HEK293 (cell line): ENCODE measurements at regions not wholly inside any gene's neighbourhood (a gene's known extent, or its start where the extent isn't known, plus 50 kb on each side); places are given as distances from the start of the nearest gene placed in this dataset.

Experiments
- MZF1 ChIP-seq: fragments of 450-650 bp; formaldehyde crosslinking; IDR thresholded peaks from 2 replicates; pipeline ENCODE4 v1.5.1; 2017; ENCODE audit warnings: missing biosample characterization, missing genetic modification characterization, borderline replicate concordance
- ZBTB17 ChIP-seq: fragments of 450-650 bp; formaldehyde crosslinking; IDR thresholded peaks from 2 replicates; pipeline ENCODE4 v1.5.1; 2016; ENCODE audit warnings: missing biosample characterization, missing genetic modification characterization
- ZFP41 ChIP-seq: fragments of 450-650 bp; formaldehyde crosslinking; IDR thresholded peaks from 2 replicates; pipeline ENCODE4 v1.5.1; 2016; ENCODE audit warnings: missing biosample characterization, missing genetic modification characterization, borderline replicate concordance
- ZFP69B ChIP-seq: fragments of 450-650 bp; formaldehyde crosslinking; IDR thresholded peaks from 2 replicates; pipeline ENCODE4 v1.5.1; 2016; ENCODE audit warnings: missing biosample characterization, missing genetic modification characterization
- ZNF112 ChIP-seq: fragments of 450-650 bp; formaldehyde crosslinking; IDR thresholded peaks from 2 replicates; pipeline ENCODE4 v1.5.0; 2017; ENCODE audit warnings: missing biosample characterization, missing genetic modification characterization
- ZNF133 ChIP-seq: fragments of 450-650 bp; formaldehyde crosslinking; IDR thresholded peaks from 2 replicates; pipeline ENCODE4 v1.5.1; 2016; ENCODE audit warnings: missing biosample characterization, missing genetic modification characterization
- ZNF266 ChIP-seq: fragments of 450-650 bp; formaldehyde crosslinking; IDR thresholded peaks from 2 replicates; pipeline ENCODE4 v1.5.1; 2016; ENCODE audit warnings: missing biosample characterization, missing genetic modification characterization, low read depth
- ZNF404 ChIP-seq: fragments of 450-650 bp; formaldehyde crosslinking; IDR thresholded peaks from 2 replicates; pipeline ENCODE4 v1.5.1; 2017; ENCODE audit warnings: missing biosample characterization, missing genetic modification characterization
- ZNF510 ChIP-seq: fragments of 450-650 bp; formaldehyde crosslinking; IDR thresholded peaks from 2 replicates; pipeline ENCODE4 v1.5.1; 2018; ENCODE audit warnings: mild to moderate bottlenecking, missing genetic modification characterization, missing biosample characterization; ENCODE audit not compliant: insufficient replicate concordance
- ZNF843 ChIP-seq: fragments of 450-650 bp; formaldehyde crosslinking; IDR thresholded peaks from 2 replicates; pipeline ENCODE4 v1.5.1; 2016; ENCODE audit warnings: missing biosample characterization, missing genetic modification characterization
- TF ChIP-seq, protein P1 (sequence below): fragments of 450-650 bp; formaldehyde crosslinking; IDR thresholded peaks from 2 replicates; pipeline ENCODE4 v1.5.1; 2016; ENCODE audit warnings: missing biosample characterization, missing genetic modification characterization
- TF ChIP-seq, protein P2 (sequence below): fragments of 450-650 bp; formaldehyde crosslinking; IDR thresholded peaks from 2 replicates; pipeline ENCODE4 v1.5.1; 2016; ENCODE audit warnings: missing biosample characterization, missing genetic modification characterization

DNA sequence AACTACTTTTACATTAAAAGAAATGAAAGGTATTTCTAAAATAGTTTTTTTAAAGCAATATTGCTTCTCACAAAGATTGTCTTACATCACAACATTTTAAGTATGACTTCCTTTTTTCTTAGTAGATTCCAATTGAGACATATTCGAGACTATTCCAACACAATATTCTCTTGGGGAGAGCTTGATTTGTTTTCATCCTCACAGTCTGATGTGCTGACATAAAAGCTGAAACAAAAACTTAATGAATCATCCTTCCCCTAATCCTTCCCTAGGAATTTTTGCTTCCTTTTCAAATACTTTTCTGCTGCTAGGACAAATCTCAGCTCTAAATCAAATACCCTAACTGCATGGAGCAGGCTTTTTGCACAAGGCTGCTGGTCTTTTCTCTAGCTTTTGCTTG is 245.8 kb upstream of the MAP3K1 start:
- TF ChIP-seq, protein P1, sequence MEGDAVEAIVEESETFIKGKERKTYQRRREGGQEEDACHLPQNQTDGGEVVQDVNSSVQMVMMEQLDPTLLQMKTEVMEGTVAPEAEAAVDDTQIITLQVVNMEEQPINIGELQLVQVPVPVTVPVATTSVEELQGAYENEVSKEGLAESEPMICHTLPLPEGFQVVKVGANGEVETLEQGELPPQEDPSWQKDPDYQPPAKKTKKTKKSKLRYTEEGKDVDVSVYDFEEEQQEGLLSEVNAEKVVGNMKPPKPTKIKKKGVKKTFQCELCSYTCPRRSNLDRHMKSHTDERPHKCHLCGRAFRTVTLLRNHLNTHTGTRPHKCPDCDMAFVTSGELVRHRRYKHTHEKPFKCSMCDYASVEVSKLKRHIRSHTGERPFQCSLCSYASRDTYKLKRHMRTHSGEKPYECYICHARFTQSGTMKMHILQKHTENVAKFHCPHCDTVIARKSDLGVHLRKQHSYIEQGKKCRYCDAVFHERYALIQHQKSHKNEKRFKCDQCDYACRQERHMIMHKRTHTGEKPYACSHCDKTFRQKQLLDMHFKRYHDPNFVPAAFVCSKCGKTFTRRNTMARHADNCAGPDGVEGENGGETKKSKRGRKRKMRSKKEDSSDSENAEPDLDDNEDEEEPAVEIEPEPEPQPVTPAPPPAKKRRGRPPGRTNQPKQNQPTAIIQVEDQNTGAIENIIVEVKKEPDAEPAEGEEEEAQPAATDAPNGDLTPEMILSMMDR (tag by site-specific recombination): no peak
- no peak for TF ChIP-seq ZNF266 (tag by site-specific recombination)
- TF ChIP-seq, protein P2, sequence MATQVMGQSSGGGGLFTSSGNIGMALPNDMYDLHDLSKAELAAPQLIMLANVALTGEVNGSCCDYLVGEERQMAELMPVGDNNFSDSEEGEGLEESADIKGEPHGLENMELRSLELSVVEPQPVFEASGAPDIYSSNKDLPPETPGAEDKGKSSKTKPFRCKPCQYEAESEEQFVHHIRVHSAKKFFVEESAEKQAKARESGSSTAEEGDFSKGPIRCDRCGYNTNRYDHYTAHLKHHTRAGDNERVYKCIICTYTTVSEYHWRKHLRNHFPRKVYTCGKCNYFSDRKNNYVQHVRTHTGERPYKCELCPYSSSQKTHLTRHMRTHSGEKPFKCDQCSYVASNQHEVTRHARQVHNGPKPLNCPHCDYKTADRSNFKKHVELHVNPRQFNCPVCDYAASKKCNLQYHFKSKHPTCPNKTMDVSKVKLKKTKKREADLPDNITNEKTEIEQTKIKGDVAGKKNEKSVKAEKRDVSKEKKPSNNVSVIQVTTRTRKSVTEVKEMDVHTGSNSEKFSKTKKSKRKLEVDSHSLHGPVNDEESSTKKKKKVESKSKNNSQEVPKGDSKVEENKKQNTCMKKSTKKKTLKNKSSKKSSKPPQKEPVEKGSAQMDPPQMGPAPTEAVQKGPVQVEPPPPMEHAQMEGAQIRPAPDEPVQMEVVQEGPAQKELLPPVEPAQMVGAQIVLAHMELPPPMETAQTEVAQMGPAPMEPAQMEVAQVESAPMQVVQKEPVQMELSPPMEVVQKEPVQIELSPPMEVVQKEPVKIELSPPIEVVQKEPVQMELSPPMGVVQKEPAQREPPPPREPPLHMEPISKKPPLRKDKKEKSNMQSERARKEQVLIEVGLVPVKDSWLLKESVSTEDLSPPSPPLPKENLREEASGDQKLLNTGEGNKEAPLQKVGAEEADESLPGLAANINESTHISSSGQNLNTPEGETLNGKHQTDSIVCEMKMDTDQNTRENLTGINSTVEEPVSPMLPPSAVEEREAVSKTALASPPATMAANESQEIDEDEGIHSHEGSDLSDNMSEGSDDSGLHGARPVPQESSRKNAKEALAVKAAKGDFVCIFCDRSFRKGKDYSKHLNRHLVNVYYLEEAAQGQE: no peak
- TF ChIP-seq ZNF510 (tag by site-specific recombination): no peak
- TF ChIP-seq ZBTB17 (tag by site-specific recombination): no peak
- TF ChIP-seq ZNF404 (tag by site-specific recombination): no peak
- TF ChIP-seq ZFP41 (tag by site-specific recombination): no peak
- no peak for TF ChIP-seq ZFP69B (tag by site-specific recombination)
- TF ChIP-seq ZNF133 (tag by site-specific recombination): no peak
- TF ChIP-seq MZF1 (tag by site-specific recombination): no peak
- no peak for TF ChIP-seq ZNF843 (tag by site-specific recombination)
- TF ChIP-seq ZNF112: no peak
